ENCODE measurements at regions not wholly inside any gene's neighbourhood (a gene's known extent, or its start where the extent isn't known, plus 50 kb on each side); places are given as distances from the start of the nearest gene placed in this dataset.

- no peak for DNase-seq
- in situ Hi-C loops (cut with HindIII; ENCODE audit: low pct_ligation_motif_present, low pct_unique_long_range_greater_than_20kb, low sequenced_read_pairs) = loop anchor here (25.0 kb wide), 1 partner anchor 510 kb away; no protein-coding TSS in a partner anchor
These were observed 201.3 kb downstream of the REEP3 start for GRCh38 chr10:63722537-63722936.

DNA sequence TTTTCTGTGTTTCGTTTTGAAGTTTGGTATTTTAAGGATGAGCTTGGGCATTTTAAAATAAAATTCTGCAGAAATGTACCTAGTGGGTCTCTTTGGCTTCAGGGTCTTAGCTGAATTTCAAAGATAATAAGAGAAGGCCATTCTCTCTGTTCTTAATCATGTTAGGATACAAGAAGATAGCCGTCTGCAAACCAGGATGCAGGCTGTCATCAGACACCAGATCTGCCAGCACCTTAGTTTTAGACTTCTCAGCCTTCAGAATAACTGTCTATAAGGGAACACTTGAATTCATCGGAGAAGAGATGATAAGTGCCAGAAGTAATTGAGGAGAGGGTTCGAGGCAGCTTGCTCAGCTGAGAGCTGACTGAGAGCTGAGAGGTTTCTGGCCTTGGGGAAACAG, 202.1 kb downstream of the REEP3 start:
- in situ Hi-C loops (cut with HindIII; ENCODE audit: low pct_ligation_motif_present, low pct_unique_long_range_greater_than_20kb, low sequenced_read_pairs) = loop anchor here (25.0 kb wide), 1 partner anchor 511 kb away; no protein-coding TSS in a partner anchor
- DNase-seq = no peak

DNA sequence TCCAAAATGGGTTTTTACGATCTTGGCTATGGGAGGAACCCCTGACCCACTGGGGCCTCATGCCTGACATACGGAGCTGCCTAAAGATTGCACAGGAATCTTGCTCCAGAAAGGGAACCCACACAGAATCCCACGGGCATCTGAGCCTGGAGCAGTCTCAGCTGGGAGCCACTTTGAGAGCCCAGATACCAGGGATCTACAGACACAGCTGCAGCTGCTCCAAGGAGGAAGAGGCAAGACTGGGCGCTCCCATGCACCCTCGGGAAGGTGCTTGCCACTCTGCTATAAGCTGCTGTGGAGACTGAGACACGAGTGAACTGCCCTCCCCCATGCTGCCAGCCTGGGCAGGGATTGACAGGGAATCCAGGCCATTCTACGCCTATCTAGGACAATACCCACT, 202.5 kb downstream of the REEP3 start:
- no peak for DNase-seq
- in situ Hi-C loops (cut with HindIII; ENCODE audit: low pct_ligation_motif_present, low pct_unique_long_range_greater_than_20kb, low sequenced_read_pairs) = loop anchor here (25.0 kb wide), 1 partner anchor 511 kb away; no protein-coding TSS in a partner anchor

GRCh38 chr10:63724922-63725321, 203.7 kb downstream of the REEP3 start:
- in situ Hi-C loops (cut with HindIII; ENCODE audit: low pct_ligation_motif_present, low pct_unique_long_range_greater_than_20kb, low sequenced_read_pairs) = loop anchor here (25.0 kb wide), 1 partner anchor 513 kb away; no protein-coding TSS in a partner anchor
- no peak for DNase-seq

DNA sequence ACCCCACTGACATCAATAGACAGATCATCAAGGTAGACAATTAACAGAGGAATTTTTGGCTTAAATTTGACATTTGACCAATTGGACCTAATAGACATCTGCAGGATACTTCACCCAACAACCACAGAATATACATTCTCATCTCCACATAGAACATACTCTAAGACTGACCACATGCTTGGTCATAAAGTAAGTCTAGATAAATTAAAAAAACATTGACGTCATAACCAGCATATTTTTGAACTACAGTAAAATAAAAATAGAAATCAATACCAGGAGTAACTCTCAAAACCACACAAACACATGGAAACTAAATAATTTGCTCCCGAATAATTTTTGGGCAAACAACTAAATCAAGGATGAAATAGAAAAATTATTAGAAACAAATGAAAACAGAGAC, 205.7 kb downstream of the REEP3 start:
- in situ Hi-C loops (cut with HindIII; ENCODE audit: low pct_ligation_motif_present, low pct_unique_long_range_greater_than_20kb, low sequenced_read_pairs) = no loop called here
- DNase-seq = no peak

DNA sequence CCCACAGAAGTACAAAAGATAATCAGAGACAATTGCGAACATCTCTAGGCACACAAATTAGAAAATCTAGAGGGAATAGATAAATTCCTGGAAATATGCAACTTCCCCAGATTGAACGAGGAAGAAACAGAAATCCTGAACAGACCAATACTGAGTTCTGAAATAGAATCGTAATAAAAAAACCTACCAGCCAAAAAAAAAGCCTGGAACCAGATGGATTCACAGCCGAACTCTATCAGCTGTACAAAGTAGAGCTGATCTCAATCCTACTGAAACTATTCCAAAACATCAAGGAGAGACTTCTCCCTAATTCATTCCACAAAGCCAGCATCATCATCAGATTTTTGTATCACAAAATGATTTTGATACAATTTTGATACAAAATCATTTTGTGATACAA, 206.4 kb downstream of the REEP3 start:
- in situ Hi-C loops (cut with HindIII; ENCODE audit: low pct_ligation_motif_present, low pct_unique_long_range_greater_than_20kb, low sequenced_read_pairs) = no loop called here
- no peak for DNase-seq

DNA sequence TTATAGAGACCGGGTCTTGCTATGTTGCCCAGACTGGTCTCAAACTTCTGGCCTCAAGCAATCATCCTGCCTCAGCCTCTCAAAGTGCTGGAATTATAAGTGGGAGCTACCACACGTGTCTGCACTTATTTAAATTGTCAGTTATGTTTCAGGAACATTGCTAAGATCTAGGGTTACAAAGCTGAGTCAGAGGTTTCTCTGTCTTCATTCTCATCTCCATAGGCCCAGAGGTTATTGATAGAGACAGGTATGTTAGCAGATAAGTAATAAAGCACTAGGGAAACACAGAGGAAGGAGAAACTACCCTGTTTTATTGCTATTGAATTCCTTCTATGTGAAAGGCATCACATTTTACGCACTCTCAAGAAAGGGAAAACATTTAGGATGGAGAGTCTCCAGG, 214.1 kb downstream of the REEP3 start:
- in situ Hi-C loops (cut with HindIII; ENCODE audit: low pct_ligation_motif_present, low pct_unique_long_range_greater_than_20kb, low sequenced_read_pairs) = no loop called here

GRCh38 chr10:63738410-63738809, 217.2 kb downstream of the REEP3 start:
- DNase-seq = peak; percentile 86
- in situ Hi-C loops (cut with HindIII; ENCODE audit: low pct_ligation_motif_present, low pct_unique_long_range_greater_than_20kb, low sequenced_read_pairs) = no loop called here

More for the DNA sequence above, 214.1 kb downstream of the REEP3 start:
- no peak for DNase-seq

- DNase-seq = no peak
- in situ Hi-C loops (cut with HindIII; ENCODE audit: low pct_ligation_motif_present, low pct_unique_long_range_greater_than_20kb, low sequenced_read_pairs) = no loop called here
These were observed 223.1 kb downstream of the REEP3 start for GRCh38 chr10:63744060-63744941.

GRCh38 chr10:63749915-63750314, 228.7 kb downstream of the REEP3 start:
- DNase-seq = no peak
- in situ Hi-C loops (cut with HindIII; ENCODE audit: low pct_ligation_motif_present, low pct_unique_long_range_greater_than_20kb, low sequenced_read_pairs) = no loop called here

DNA sequence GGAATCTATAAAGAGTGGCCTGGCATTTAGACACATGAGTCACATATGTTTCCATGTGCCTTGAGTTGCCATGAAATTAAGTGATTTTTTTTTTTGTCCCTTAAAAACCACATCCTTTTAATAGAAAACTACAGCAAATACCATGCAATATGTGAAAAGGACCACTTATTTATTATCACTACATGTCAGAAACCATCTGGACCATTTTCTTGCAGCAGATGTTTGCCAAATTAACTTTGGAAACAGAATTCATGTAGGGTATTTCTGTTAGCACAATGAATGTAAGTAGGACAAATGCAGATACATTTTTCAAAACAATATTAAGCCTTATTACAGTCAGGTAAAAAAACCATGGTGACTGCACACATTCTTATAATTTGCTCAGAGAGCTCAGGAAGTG, 230.6 kb downstream of the REEP3 start:
- in situ Hi-C loops (cut with HindIII; ENCODE audit: low pct_ligation_motif_present, low pct_unique_long_range_greater_than_20kb, low sequenced_read_pairs) = no loop called here
- no peak for DNase-seq

GRCh38 chr10:63752318-63752717, 231.1 kb downstream of the REEP3 start:
- DNase-seq = no peak
- in situ Hi-C loops (cut with HindIII; ENCODE audit: low pct_ligation_motif_present, low pct_unique_long_range_greater_than_20kb, low sequenced_read_pairs) = no loop called here

- no peak for DNase-seq
- in situ Hi-C loops (cut with HindIII; ENCODE audit: low pct_ligation_motif_present, low pct_unique_long_range_greater_than_20kb, low sequenced_read_pairs) = no loop called here
These were observed 232.6 kb downstream of the REEP3 start for GRCh38 chr10:63753808-63754207.

GRCh38 chr10:63755441-63755840, 234.2 kb downstream of the REEP3 start:
- in situ Hi-C loops (cut with HindIII; ENCODE audit: low pct_ligation_motif_present, low pct_unique_long_range_greater_than_20kb, low sequenced_read_pairs) = no loop called here
- DNase-seq = no peak

DNA sequence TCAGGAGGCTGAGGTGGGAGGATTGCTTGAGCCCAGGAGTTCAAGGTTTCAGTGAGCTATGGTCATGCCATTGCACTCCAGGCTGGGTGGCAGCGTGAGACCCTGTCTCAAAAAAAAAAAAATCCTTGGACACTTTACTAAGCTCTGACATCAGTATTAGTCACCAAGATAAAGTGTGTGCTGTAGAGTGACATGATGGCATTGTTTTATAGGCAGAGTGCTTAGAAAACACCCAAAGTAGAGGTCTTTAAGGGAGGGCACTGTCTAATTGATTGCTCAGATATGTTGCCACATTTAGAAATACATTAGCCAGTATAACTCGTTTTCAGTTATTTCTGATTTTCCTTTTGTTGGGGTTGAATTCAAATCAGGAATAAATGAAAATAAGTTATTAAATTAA, 235.9 kb downstream of the REEP3 start:
- in situ Hi-C loops (cut with HindIII; ENCODE audit: low pct_ligation_motif_present, low pct_unique_long_range_greater_than_20kb, low sequenced_read_pairs) = no loop called here
- no peak for DNase-seq

DNA sequence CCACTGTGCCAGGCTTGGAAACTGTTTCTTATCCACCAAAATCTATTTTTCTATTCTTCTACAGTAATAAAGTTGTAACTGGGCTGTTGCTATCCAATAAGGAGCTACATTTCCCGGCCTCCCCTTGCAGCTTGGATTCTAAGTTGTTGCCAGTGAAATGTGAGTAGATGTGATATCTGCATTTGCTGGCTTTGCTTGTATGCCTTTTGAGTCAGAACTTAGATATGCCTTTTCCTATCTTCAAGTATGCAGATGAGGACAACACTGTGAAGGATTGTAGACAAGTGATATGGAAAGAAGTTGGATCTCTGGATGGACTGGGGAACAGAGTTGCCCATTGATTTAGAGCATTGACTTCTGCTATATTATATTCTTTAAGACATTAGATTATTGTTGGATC, 236.9 kb downstream of the REEP3 start:
- no peak for DNase-seq
- in situ Hi-C loops (cut with HindIII; ENCODE audit: low pct_ligation_motif_present, low pct_unique_long_range_greater_than_20kb, low sequenced_read_pairs) = no loop called here

DNA sequence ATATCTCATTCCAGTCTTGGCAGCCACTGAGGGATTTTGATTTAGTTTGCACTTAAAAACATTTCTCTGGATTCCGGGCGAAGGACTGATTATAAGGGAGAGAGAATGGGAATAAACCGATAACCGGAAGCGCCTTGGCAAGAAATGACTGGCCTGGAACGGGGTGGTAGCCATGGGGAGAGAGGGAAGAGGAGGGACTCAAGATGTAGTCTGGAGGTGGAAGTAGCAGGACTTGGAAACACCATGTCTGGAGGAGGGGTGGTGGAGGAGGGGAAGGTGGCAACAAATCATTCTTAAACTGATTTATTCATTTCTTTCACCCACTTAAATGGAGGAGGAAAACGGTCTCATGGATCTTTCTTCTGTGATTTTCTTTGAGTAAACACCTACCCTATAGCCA, 238.1 kb downstream of the REEP3 start:
- in situ Hi-C loops (cut with HindIII; ENCODE audit: low pct_ligation_motif_present, low pct_unique_long_range_greater_than_20kb, low sequenced_read_pairs) = no loop called here

GRCh38 chr10:63760034-63760707, 239.0 kb downstream of the REEP3 start:
- no peak for DNase-seq
- in situ Hi-C loops (cut with HindIII; ENCODE audit: low pct_ligation_motif_present, low pct_unique_long_range_greater_than_20kb, low sequenced_read_pairs) = no loop called here

More for the DNA sequence above, 238.1 kb downstream of the REEP3 start:
- DNase-seq = no peak

DNA sequence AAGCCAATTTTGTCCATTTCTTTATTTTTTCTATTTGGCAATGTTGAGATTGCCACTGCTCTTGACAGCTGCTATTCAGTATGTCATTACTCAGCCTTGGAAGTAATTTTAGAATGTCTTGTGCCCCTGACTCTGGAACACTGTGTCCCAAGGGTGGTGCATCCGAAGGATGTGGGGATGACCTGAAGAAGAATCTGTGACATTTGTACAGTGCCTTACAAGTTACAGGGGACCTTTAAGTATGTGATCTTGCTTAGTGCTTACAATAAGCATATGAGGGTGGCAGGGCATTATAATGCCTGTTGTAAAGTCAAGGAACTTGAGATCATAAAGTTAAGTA, 239.5 kb downstream of the REEP3 start:
- in situ Hi-C loops (cut with HindIII; ENCODE audit: low pct_ligation_motif_present, low pct_unique_long_range_greater_than_20kb, low sequenced_read_pairs) = no loop called here

GRCh38 chr10:63761243-63761642, 240.0 kb downstream of the REEP3 start:
- in situ Hi-C loops (cut with HindIII; ENCODE audit: low pct_ligation_motif_present, low pct_unique_long_range_greater_than_20kb, low sequenced_read_pairs) = no loop called here
- no peak for DNase-seq

More for the DNA sequence above, 239.5 kb downstream of the REEP3 start:
- DNase-seq = no peak
